ENCODE measurements at regions not wholly inside any gene's neighbourhood (a gene's known extent, or its start where the extent isn't known, plus 50 kb on each side); places are given as distances from the start of the nearest gene placed in this dataset.

- DNase-seq, result no peak
Observed at GRCh38 chr10:47237316-47238260, 62.4 kb upstream of the GDF10 start.

GRCh38 chr10:47238331-47239095, 61.5 kb upstream of the GDF10 start:
- no peak for DNase-seq

GRCh38 chr10:47239211-47239610, 60.8 kb upstream of the GDF10 start:
- no peak for DNase-seq

- no peak for DNase-seq
Observed at GRCh38 chr10:47240173-47240572, 59.8 kb upstream of the GDF10 start.

- DNase-seq, result no peak
Observed at GRCh38 chr10:47241256-47241655, 58.7 kb upstream of the GDF10 start.

GRCh38 chr10:47241946-47242867, 57.8 kb upstream of the GDF10 start:
- DNase-seq, result no peak

- DNase-seq, result no peak
Observed at GRCh38 chr10:47243356-47243755, 56.6 kb upstream of the GDF10 start.

GRCh38 chr10:47243791-47244190, 56.2 kb upstream of the GDF10 start:
- no peak for DNase-seq

GRCh38 chr10:47244560-47245500, 55.2 kb upstream of the GDF10 start:
- no peak for DNase-seq

GRCh38 chr10:47245731-47246350, 54.2 kb upstream of the GDF10 start:
- no peak for DNase-seq

GRCh38 chr10:47246406-47247147, 53.4 kb upstream of the GDF10 start:
- DNase-seq, result no peak

- no peak for DNase-seq
Observed at GRCh38 chr10:47247148-47248059, 52.6 kb upstream of the GDF10 start.

GRCh38 chr10:47248386-47249090, 51.5 kb upstream of the GDF10 start:
- DNase-seq, result no peak

- DNase-seq, result no peak
Observed at GRCh38 chr10:47249881-47250280, 50.1 kb upstream of the GDF10 start.
